MCF 10A (cell line): ENCODE measurements at regions not wholly inside any gene's neighbourhood (a gene's known extent, or its start where the extent isn't known, plus 50 kb on each side); places are given as distances from the start of the nearest gene placed in this dataset.

ENCODE experiments used
- BruUV-seq: library from RNA; stranded (reverse); fragments of 400-500 nt; replicated peaks from 2 replicates; lab custom pipeline; 2021; lab: Mats Ljungman, UMichigan
- CTCF ChIA-PET: fragments of 300-600 bp; sonication (Branson Sonifier 250); formaldehyde crosslinking; extraction: SDS; loops from one replicate; lab custom pipeline; 2021; ENCODE audit warnings: antibody characterized with exemption, inconsistent platforms; lab: Yijun Ruan, JAX
- POLR2A ChIA-PET: fragments of 300-600, 350-650 bp; sonication (Branson Sonifier 250); formaldehyde crosslinking; extraction: SDS; loops from one replicate; lab custom pipeline; 2020; ENCODE audit warnings: antibody characterized with exemption, inconsistent platforms; lab: Yijun Ruan, JAX
- DNase-seq: peaks from one replicate; pipeline ENCODE4 v3.0.0-alpha.2; 2018; ENCODE audit not compliant: unreplicated experiment
- H3K27ac Mint-ChIP-seq: one replicate; pipeline ENCODE4 v1.8.0; 2022; ENCODE audit warnings: mild to moderate bottlenecking, low read depth, mixed read lengths; ENCODE audit not compliant: unreplicated experiment
- H3K27me3 Mint-ChIP-seq: one replicate; pipeline ENCODE4 v1.8.0; 2022; ENCODE audit warnings: mixed read lengths; ENCODE audit not compliant: insufficient read depth, unreplicated experiment
- H3K36me3 Mint-ChIP-seq: one replicate; pipeline ENCODE4 v1.8.0; 2022; ENCODE audit warnings: mild to moderate bottlenecking, moderate library complexity, mixed read lengths; ENCODE audit not compliant: insufficient read depth, unreplicated experiment
- H3K4me1 Mint-ChIP-seq: one replicate; pipeline ENCODE4 v1.8.0; 2022; ENCODE audit warnings: mixed read lengths; ENCODE audit not compliant: insufficient read depth, unreplicated experiment
- H3K4me3 Mint-ChIP-seq: one replicate; pipeline ENCODE4 v1.8.0; 2022; ENCODE audit warnings: mild to moderate bottlenecking, moderate library complexity, mixed read lengths; ENCODE audit not compliant: unreplicated experiment
- H3K9me3 Mint-ChIP-seq: one replicate; pipeline ENCODE4 v1.8.0; 2022; ENCODE audit warnings: mixed read lengths; ENCODE audit not compliant: unreplicated experiment
- intact Hi-C: fragments of 100-400 bp; cut with micrococcal nuclease; formaldehyde crosslinking; loops from 2 replicates; pipeline ENCODE4 v1.14.1; 2022
- TF ChIP-seq, protein P1 (sequence below): fragments of 200-600 bp; IDR thresholded peaks from one replicate; pipeline ENCODE4 v1.8.0; 2022; ENCODE audit warnings: antibody characterized with exemption, mild to moderate bottlenecking; ENCODE audit not compliant: unreplicated experiment

DNA sequence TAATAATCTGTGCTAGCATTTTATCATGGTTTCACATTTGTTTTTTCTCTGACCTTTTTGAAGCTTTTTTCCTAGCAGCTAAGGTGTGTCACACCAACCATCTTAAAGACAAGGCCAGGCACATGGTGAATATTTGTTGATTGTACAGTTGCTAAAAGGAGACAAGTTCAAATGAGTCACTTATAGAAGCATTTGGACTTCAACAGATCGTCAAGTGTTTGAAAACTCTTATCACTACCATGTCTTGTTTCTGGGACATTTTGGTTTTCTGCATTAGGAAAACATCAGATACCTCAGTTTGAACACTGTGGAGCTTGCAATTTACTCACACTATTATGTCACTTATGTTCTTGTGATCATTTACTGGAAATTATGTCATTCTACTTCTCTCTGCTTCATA is 407.3 kb downstream of the USP25 start:
- H3K27ac Mint-ChIP-seq = no peak overlapping the region
- CTCF ChIA-PET = no interaction called here
- H3K4me1 Mint-ChIP-seq = no peaks in the 10 kb centered on the region
- intact Hi-C loops = no loop called here
- peaks cover 3% of the 10 kb centered on the region for H3K27me3 Mint-ChIP-seq
- BruUV-seq = no TSS peak
- no peaks in the 10 kb centered on the region for H3K9me3 Mint-ChIP-seq
- H3K4me3 Mint-ChIP-seq = no peak overlapping the region
- no peak for DNase-seq
- no peaks in the 10 kb centered on the region for H3K36me3 Mint-ChIP-seq
- TF ChIP-seq, protein P1, sequence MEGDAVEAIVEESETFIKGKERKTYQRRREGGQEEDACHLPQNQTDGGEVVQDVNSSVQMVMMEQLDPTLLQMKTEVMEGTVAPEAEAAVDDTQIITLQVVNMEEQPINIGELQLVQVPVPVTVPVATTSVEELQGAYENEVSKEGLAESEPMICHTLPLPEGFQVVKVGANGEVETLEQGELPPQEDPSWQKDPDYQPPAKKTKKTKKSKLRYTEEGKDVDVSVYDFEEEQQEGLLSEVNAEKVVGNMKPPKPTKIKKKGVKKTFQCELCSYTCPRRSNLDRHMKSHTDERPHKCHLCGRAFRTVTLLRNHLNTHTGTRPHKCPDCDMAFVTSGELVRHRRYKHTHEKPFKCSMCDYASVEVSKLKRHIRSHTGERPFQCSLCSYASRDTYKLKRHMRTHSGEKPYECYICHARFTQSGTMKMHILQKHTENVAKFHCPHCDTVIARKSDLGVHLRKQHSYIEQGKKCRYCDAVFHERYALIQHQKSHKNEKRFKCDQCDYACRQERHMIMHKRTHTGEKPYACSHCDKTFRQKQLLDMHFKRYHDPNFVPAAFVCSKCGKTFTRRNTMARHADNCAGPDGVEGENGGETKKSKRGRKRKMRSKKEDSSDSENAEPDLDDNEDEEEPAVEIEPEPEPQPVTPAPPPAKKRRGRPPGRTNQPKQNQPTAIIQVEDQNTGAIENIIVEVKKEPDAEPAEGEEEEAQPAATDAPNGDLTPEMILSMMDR = no peak
- POLR2A ChIA-PET = interaction anchor here (0.9 kb wide), 2 partner anchors 11 to 12 kb away, joined by 3 to 6 read pairs; no protein-coding TSS in a partner anchor

DNA sequence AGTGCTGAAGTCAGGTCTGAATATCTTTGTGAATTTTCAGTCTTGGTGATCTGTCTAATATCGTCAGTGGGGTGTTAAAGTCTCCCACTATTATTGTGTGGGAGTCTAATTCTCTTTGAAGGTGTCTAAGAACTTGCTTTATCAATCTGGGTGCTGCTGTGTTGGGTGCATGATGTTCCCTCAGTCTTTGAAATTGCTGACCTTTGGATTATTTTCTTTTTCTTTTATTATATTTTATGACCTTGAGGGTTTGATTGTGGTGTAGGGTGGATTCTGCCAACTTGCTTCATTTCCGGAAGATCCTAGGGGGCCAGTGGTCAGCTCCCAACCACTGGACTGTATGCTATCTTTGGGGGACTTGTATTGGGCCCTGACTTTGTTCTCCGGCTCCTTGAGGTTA is 415.3 kb downstream of the USP25 start:
- ChIA-PET CTCF (no interaction called here), POLR2A (no interaction called here)
- BruUV-seq = no TSS peak
- Mint-ChIP-seq H3K27ac (no peak overlapping the region), H3K4me1 (no peaks in the 10 kb centered on the region), H3K9me3 (no peaks in the 10 kb centered on the region), H3K36me3 (no peaks in the 10 kb centered on the region), H3K4me3 (no peak overlapping the region), H3K27me3 (no peaks in the 10 kb centered on the region)
- intact Hi-C loops = no loop called here
- no peak for DNase-seq
- TF ChIP-seq, protein P1 = no peak

DNA sequence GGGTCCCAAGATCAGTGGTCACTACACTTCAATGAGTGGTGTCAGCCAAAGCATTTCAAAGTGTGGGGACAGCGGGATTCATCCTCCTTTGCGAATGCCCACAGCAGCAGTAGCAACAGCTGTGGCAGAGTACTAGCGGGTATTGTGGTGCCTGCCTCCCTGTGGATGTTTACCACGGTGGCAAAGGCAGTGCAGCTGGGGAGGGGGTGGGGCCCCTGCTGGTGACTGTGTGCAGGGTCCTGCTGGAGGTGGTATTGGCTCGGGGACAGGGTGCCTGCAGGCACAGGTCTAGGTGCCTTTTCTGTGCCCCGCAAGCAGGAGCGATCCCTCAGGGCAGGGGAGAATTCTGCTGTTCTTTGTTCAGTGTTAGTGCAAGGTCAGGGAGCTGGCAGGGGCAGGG is 415.7 kb downstream of the USP25 start:
- no peaks in the 10 kb centered on the region for H3K27me3 Mint-ChIP-seq
- TF ChIP-seq, protein P1 = no peak
- intact Hi-C loops = no loop called here
- no peaks in the 10 kb centered on the region for H3K9me3 Mint-ChIP-seq
- no TSS peak for BruUV-seq
- CTCF ChIA-PET = no interaction called here
- H3K27ac Mint-ChIP-seq = no peak overlapping the region
- no peak for DNase-seq
- POLR2A ChIA-PET = no interaction called here
- no peaks in the 10 kb centered on the region for H3K36me3 Mint-ChIP-seq
- no peaks in the 10 kb centered on the region for H3K4me1 Mint-ChIP-seq
- H3K4me3 Mint-ChIP-seq = no peak overlapping the region

DNA sequence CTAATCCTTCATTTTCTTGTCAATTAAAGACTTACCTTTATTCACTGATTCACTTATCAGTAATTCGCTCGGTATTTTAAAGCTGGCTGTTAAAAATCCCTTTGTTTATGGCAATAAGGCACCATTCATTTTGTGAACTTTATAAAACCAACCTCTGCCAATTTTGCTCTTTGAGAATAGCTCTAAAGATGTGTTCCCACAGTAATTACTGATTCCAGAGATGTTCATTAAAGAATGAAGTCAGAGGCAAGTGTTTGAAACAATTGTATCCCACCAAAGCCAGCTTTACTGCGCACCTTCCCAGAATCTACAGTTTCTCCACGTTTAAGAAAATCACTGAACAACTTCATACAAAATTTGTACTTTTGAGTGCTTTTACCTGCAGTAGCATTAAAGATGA is 424.5 kb downstream of the USP25 start:
- TF ChIP-seq, protein P1 = no peak
- H3K4me1 Mint-ChIP-seq = no peaks in the 10 kb centered on the region
- BruUV-seq = no TSS peak
- H3K36me3 Mint-ChIP-seq = no peaks in the 10 kb centered on the region
- no peaks in the 10 kb centered on the region for H3K27me3 Mint-ChIP-seq
- no peak overlapping the region for H3K4me3 Mint-ChIP-seq
- H3K27ac Mint-ChIP-seq = no peak overlapping the region
- ChIA-PET CTCF (interaction anchor here (1.5 kb wide), 1 partner anchor 10 kb away, joined by 4 read pairs; no protein-coding TSS in a partner anchor), POLR2A (interaction anchor here (0.5 to 0.9 kb wide), 2 partner anchors 42 to 84 kb away, joined by 3 read pairs; no protein-coding TSS in a partner anchor)
- no peak for DNase-seq
- intact Hi-C loops = no loop called here
- H3K9me3 Mint-ChIP-seq = no peaks in the 10 kb centered on the region
